Posterior cingulate gyrus (tissue), 11 donors: ENCODE measurements at regions not wholly inside any gene's neighbourhood (a gene's known extent, or its start where the extent isn't known, plus 50 kb on each side); places are given as distances from the start of the nearest gene placed in this dataset.

Source experiments
- DNase-seq, 10 donors: peaks; one replicate each; pipeline versions ENCODE4 v3.0.0 to v3.0.0-alpha.2; 2020 to 2021; ENCODE audit warnings: mixed read lengths in 3 of 10
- intact Hi-C: fragments of 100-400 bp; cut with DNase I; formaldehyde crosslinking; loops from one replicate; pipeline ENCODE4 v1.15.1; 2023

- intact Hi-C loops: no loop called here
- no peak for DNase-seq
Measured at GRCh38 chr9:2303056-2303455, 287.9 kb downstream of the SMARCA2 start.

DNA sequence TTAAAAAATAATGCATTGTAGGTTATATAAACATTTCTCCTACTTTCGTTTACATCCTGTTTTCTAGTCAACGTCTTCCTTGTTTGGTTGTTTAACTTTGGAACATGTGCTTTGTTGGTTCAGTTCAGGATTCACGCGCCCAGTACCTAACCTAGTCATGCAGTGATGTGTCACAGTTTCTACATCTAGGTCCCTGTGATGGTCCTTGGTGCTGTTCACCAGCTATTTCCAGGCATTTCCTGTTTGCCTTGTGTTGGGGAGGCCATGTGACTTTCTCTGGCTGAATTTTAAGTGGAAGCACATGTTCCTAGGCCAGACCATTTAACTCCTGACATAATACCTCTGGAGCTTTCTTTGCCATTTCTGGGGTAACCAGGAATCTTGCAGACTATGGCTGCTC, 292.3 kb downstream of the SMARCA2 start:
- intact Hi-C loops: no loop called here
- no peak for DNase-seq

DNA sequence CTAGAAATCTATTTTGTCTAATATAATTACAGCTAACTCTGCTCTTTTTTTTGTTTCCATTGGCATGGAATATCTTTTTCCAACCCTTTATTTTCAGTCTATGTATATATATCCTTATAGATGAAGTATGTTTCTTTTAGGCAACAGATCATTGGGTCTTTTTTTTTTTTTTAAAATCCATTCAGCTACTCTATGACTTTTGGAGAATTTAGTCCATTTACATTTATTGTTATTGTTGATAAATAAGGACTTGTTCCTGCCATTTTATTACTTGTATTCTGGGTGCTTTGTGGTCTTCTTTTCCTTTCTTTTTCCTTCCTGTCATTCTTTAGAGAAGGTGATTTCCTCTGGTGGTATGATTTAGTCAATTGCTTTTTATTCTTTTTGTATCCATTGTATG, 296.8 kb downstream of the SMARCA2 start:
- DNase-seq: no peak
- intact Hi-C loops: no loop called here

DNA sequence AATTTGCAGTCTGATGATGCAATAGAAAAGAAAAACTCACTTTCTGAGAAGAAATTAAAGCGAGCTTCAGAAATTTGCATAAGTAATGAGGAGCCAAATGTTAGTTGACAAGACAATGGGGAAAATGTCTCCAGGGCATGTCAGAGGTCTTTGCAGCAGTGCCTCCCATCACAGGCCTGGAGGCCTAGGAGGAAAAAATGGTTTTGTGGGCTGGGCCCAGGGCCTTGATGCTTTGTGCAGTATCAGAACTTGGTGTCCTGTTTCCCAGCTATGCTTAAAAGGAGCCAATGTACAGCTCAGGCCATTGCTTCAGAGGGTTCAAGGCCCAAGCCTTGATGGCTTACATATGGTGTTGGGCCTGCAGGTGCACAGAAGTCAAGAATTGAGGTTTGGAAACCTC, 298.4 kb downstream of the SMARCA2 start:
- intact Hi-C loops: no loop called here
- no peak for DNase-seq

DNA sequence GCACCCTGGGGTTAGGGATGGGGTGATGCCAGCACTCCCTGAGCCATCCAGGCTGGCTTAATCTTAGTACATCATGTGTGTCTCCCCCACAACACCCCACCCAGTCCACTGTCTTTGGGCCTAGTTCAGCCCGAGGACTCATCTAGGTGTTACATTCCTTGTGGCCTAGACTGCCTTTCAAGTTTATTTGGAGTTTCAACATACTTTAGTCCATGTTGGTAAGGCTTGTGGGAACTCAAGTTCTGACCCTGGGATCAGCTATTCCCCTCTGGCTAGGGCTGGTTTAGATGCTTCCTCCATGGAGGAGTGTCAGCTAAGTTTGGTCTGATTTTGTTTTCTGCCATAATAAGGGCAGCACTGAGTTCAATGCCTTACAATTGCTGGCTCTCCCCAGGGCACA, 302.4 kb downstream of the SMARCA2 start:
- intact Hi-C loops: no loop called here
- no peak for DNase-seq

DNA sequence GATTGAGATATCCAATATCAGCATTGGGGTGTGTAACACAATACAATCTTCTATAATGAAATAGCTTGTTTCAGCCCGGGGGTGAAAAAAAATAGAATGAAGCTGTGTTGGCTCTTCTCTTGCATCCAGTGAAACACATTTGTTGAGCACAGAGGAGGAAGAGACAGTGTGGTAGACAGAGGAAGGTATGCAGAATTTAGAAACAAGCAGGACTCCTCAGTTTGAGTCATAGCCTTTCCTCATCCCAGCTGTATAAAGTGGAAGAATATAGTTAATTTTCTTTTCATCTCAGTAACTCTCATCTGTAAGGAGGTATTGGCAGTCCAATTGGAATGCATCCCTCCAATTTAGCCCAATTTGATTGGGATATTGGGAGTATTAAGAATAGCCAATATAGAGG, 302.2 kb upstream of the VLDLR start:
- intact Hi-C loops: no loop called here
- DNase-seq: no peak

DNA sequence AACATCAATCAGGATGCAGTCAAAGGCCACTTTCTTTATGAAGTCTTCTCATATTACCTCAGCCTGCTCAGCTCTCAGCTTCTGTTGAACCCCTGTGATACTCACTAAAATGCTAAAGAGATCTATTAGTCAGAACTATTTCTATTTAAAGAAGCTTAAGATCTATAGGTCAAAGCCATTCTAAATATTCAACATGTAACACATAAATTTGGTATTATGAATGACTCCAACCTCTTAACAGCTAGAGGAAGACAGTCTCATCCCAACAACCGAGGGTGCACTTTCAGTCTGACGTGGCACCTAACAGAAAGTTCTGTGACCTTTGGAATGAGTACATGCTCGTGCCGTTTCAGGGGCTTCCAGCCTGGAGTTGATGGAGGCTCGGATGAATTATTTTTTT, 301.5 kb upstream of the VLDLR start:
- intact Hi-C loops: no loop called here
- no peak for DNase-seq

GRCh38 chr9:2320632-2321031, 301.0 kb upstream of the VLDLR start:
- no peak for DNase-seq
- intact Hi-C loops: no loop called here

DNA sequence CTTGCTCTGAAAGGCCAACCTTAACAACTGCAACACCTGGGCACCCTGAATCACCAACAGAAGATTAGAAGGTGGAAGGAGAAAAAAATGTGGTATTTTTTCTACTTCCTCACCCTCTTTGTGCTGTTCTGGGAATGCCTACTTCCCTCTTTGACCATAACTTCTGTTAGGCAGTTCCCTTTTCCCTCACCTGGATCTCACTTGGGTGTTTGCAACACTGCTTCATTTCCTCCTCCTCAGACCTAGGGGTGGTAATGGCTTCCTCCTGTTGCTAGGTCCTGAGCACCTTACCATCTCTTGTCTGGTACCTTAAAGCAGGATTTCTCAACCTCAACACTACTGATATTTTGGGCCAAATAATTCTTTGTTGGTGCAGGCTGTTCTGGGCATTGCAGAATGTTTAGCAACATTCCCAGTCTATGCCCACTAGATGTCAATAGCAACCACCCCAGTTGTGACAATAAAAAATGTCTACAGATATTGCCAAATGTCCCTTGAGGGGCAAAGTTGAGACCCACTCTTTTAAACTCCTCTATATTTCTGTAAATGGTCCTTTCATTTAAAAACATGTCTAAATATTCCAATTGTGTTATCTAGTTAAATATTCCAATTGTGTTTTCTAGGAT, 300.0 kb upstream of the VLDLR start:
- no peak for DNase-seq
- intact Hi-C loops: no loop called here

DNA sequence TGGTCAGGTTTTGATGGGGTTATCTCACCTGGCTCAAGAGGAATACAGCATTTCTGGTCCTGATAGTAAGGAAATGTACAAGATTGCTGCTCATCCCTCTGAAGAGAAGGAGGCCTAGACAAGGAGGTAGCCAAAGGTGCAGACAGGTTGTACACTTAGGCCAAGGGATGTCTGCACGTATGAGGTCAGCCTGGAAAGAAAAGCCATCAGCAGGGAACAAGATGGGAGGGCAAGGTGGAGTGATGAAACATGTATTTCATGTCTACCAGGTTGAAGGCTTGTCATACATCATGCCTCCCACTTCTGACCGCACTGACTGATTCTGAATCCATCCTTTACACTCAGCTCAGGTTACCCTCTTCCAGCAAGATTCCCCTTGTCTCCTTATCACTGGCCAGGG, 296.8 kb upstream of the VLDLR start:
- DNase-seq: no peak
- intact Hi-C loops: no loop called here

DNA sequence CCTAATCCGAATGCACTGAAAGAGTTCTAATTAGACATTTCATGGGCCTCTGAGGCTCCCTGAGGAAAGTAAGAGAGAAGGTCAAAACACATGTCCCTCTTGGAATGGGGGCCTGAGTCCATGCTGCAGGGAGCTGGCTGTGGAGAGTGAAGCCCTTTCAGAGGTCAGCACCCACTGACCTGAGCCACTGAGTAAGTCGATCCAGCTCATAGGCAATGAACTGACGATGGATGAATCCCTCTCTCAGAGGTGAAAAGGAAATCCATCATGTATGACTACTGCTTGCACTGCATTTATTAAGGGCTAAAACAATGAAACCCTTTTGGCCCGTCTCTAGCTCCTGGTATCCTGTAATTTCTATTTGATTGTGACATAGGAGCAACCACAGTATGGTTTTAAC, 288.9 kb upstream of the VLDLR start:
- DNase-seq: no peak
- intact Hi-C loops: no loop called here

- intact Hi-C loops: no loop called here
- no peak for DNase-seq
Measured at GRCh38 chr9:2335260-2335659, 286.3 kb upstream of the VLDLR start.

DNA sequence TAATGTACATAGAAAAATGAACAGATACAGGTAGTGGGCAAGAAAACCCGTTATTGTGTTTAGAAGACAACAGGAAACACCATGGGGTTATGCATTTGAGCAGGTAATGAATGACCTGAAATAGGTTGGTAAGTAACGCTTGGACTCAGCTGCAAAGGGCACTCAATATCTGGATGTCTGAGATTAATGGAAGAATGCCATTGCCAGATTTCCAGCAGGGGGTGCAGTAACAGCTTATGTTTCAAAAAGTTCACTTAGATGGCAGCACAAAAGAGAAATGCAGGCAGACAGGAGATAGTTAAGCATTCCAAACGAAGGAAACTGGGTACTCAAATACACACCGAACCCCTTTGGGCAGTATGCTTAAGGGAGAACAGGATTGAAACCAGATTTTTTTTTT, 285.5 kb upstream of the VLDLR start:
- intact Hi-C loops: no loop called here
- no peak for DNase-seq

DNA sequence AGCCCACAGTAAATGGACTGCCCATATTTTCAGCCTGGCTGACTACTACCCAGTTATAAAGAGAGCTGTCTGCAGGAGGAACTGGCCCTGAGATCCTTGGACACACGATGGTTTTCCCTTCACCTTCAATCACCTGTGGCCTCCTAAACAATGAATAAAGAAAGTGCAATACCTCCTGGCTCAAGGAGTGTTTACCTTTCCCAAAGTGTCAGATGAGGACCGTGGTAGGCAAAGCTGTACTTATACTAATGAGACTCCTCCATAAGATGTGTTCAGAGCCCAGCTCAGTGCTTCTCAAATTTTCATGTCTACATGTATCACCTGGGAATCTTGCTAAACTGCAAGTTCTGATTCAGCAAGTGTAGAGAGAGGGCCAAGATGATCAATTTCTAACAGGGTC, 284.5 kb upstream of the VLDLR start:
- no peak for DNase-seq
- intact Hi-C loops: no loop called here

DNA sequence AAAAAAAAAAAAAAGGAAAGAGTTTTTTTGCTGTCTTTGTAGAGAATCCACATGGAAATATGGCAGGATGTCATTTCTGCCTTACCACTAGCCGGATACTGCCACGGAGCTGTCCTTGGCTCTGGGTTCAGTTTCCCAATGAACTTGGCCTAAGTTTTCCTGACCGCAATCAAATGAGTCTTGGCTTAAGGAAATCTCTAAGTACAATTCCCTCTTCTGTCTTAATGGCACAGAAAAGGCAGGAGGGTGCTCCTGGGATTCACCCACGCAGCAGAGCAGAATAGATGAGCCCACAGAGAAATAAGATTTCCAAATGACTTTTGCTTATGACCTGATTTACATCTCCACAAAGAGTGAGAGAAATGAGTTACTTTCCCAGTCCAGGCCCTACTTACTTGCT, 284.0 kb upstream of the VLDLR start:
- intact Hi-C loops: no loop called here

DNA sequence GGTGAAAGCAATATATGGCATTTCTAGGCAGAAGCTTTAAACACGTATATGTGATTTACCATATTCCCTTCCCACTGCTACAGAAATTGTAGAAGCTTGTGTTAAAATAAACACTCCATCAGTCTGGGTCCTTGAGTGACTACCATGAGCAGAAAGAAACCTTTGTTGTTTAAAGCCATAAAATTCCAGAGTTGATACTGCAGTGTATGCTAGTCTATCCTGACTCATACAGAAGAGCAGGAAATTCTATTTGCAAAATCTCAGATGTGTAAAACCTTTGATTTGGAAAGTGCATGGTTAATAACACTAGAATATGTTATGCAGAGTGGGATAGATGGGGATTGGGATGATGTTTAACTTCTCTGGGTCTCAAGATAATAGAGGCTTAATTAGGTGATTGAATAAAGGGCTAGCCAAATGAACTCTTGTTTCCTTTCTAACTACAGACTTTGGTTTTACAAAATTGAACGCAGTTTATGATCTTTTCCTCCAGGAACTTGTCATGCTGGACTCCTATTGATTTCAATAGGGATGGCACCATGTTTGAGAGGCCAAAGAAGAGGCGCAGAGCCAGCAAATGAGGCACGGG, 282.7 kb upstream of the VLDLR start:
- intact Hi-C loops: no loop called here
- no peak for DNase-seq

More for the DNA sequence above, 284.0 kb upstream of the VLDLR start:
- no peak for DNase-seq

GRCh38 chr9:2339416-2339815, 282.2 kb upstream of the VLDLR start:
- DNase-seq: no peak
- intact Hi-C loops: no loop called here

- no peak for DNase-seq
- intact Hi-C loops: no loop called here
Measured at GRCh38 chr9:2340046-2340760, 281.4 kb upstream of the VLDLR start.

DNA sequence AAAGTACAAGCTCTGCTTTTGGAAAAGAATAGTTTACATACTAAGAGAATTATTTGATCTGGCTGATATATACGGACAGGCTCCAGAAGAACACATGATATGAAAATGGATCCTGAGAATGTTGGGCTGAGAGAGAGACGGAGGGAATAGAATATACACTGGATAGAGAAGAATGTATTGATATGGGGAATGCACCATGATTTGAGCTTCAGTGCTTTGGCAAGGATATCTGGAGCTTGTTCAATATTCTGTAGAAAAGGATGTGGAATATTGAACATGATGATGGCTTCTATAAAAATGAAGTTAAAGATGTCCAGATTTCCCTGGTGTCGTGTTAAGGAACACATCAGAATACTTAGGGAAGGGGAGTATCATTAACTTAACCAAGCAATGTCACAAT, 280.5 kb upstream of the VLDLR start:
- intact Hi-C loops: no loop called here

GRCh38 chr9:2341956-2342355, 279.6 kb upstream of the VLDLR start:
- intact Hi-C loops: no loop called here
- no peak for DNase-seq

More for the DNA sequence above, 280.5 kb upstream of the VLDLR start:
- DNase-seq: no peak

GRCh38 chr9:2343756-2344155, 277.8 kb upstream of the VLDLR start:
- DNase-seq: no peak
- intact Hi-C loops: no loop called here

GRCh38 chr9:2344436-2344835, 277.2 kb upstream of the VLDLR start:
- intact Hi-C loops: no loop called here
- no peak for DNase-seq
